Naive thymus-derived CD4-positive, alpha-beta T cell (primary cell): ENCODE measurements at regions not wholly inside any gene's neighbourhood (a gene's known extent, or its start where the extent isn't known, plus 50 kb on each side); places are given as distances from the start of the nearest gene placed in this dataset.

Experiments
- ATAC-seq: fragments of 150-1000 bp; cut with Tn5 transposase; 2 replicates; pipeline ENCODE4 v1.10.0; 2021; ENCODE audit warnings: mild to moderate bottlenecking, moderate library complexity
- CTCF ChIA-PET: fragments of 350-600 bp; sonication (Branson Sonifier 250); formaldehyde crosslinking; loops from one replicate; lab custom pipeline; 2021; ENCODE audit warnings: antibody characterized with exemption; lab: Charles Lee
- POLR2A ChIA-PET: fragments of 350-600 bp; sonication (Branson Sonifier 250); formaldehyde crosslinking; loops from one replicate; lab custom pipeline; 2021; ENCODE audit warnings: antibody characterized with exemption, inconsistent platforms; lab: Charles Lee
- DNase-seq, 9 donors: peaks; one replicate each; pipeline versions ENCODE4 v3.0.0 to v3.0.0-alpha.2; 2020 to 2022; ENCODE audit warnings: mixed read lengths in 1 of 9
- H3K27ac ChIP-seq: one replicate; pipeline ENCODE4 v1.7.0; 2013; ENCODE audit warnings: mild to moderate bottlenecking, low read depth, low read length, moderate library complexity
- H3K27me3 ChIP-seq, 2 donors: one replicate each; pipeline ENCODE4 v1.7.0; 2013; ENCODE audit warnings: low read length in 2 of 2, mild to moderate bottlenecking in 2 of 2, moderate library complexity in 2 of 2; ENCODE audit not compliant: control insufficient read depth in 2 of 2, insufficient read depth in 2 of 2
- H3K36me3 ChIP-seq, 3 experiments: 1 replicate in 2 of 3; 2 replicates in 1 of 3; pipeline ENCODE4 v1.7.0; 2013; ENCODE audit warnings: low read length in 3 of 3, mild to moderate bottlenecking in 3 of 3, moderate library complexity in 1 of 3; ENCODE audit not compliant: insufficient read depth in 3 of 3, control insufficient read depth in 2 of 3
- H3K4me1 ChIP-seq, 2 donors: one replicate each; pipeline ENCODE4 v1.7.0; 2013; ENCODE audit warnings: low read length in 2 of 2, mild to moderate bottlenecking in 2 of 2, moderate library complexity in 1 of 2; ENCODE audit not compliant: control insufficient read depth in 2 of 2, insufficient read depth in 2 of 2
- H3K4me3 ChIP-seq: 2 replicates; pipeline ENCODE4 v1.7.0; 2013; ENCODE audit warnings: mild to moderate bottlenecking, low read length
- H3K9me3 ChIP-seq, 3 experiments: 1 replicate in 2 of 3; 2 replicates in 1 of 3; pipeline ENCODE4 v1.7.0; 2013; ENCODE audit warnings: low read length in 3 of 3; ENCODE audit not compliant: control insufficient read depth in 2 of 3
- H3K27ac Mint-ChIP-seq, 9 donors: one replicate each; pipeline ENCODE4 v1.8.0; 2020 to 2022; ENCODE audit warnings: mixed read lengths in 9 of 9, mild to moderate bottlenecking in 8 of 9, moderate library complexity in 5 of 9, inconsistent platforms in 2 of 9
- H3K27me3 Mint-ChIP-seq, 5 donors: one replicate each; pipeline ENCODE4 v1.8.0; 2021 to 2022; ENCODE audit warnings: mixed read lengths in 5 of 5, mild to moderate bottlenecking in 1 of 5
- H3K36me3 Mint-ChIP-seq, 5 donors: one replicate each; pipeline ENCODE4 v1.8.0; 2020 to 2022; ENCODE audit warnings: mixed read lengths in 5 of 5, mild to moderate bottlenecking in 3 of 5, inconsistent platforms in 1 of 5
- H3K4me1 Mint-ChIP-seq, 7 donors: one replicate each; pipeline ENCODE4 v1.8.0; 2020 to 2022; ENCODE audit warnings: mixed read lengths in 7 of 7, mild to moderate bottlenecking in 3 of 7, inconsistent platforms in 1 of 7
- H3K4me3 Mint-ChIP-seq, 10 donors: one replicate each; pipeline ENCODE4 v1.8.0; 2020 to 2022; ENCODE audit warnings: mild to moderate bottlenecking in 10 of 10, mixed read lengths in 10 of 10, moderate library complexity in 6 of 10, inconsistent platforms in 2 of 10
- H3K9me3 Mint-ChIP-seq, 11 donors: one replicate each; pipeline ENCODE4 v1.8.0; 2020 to 2022; ENCODE audit warnings: mixed read lengths in 11 of 11, mild to moderate bottlenecking in 4 of 11, inconsistent platforms in 1 of 11, moderate library complexity in 1 of 11
- intact Hi-C, 2 donors: fragments of 100-400 bp; cut with micrococcal nuclease; formaldehyde crosslinking; loops; one replicate each; pipeline ENCODE4 v1.15.1; 2023

DNA sequence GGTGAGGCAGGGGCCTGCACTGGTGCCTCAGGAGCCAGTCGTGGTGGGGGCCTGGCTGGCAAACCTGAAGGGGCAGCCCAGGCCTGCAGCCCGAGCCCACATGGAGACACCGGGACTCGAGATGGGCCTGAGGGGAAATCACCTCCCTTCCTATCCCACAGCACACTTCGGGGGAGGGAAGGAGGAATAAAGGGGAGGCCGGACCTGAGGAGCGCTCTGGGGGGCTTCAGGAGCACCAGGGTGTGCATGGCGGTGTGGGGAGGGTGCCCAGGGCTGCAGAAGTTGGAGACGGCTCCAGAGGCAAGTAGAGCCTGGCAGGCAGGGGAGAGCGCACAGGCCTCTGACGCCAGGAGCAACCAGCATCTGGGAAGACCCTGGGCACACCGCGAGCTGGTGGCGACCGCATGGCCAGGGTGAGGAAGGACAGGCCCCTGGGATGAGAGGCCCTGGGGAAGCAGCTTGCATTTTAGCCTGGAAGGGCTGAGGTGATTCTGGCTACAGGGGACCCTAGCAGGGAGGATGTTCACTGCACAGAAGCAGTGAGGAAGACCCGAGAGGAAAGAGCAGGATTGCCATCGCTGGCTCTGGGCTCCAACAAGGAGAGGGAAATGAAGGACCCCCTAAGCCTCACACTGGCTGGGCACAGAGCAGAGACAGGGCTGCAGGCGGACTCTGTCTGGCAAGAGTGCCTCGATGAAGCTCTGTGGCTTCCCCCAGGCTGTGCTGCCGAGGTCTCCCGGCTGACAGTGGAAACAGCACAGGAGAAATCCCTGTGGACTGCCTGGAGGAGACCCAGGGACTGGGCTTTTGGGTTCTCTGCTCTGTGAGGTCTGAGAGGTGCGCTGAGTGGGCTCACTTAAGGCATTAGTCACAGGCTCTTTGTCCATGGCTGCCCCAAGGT lies 457.7 kb downstream of the BRD1 start:
- Histone ChIP-seq H3K27ac (no peak overlapping the region), H3K4me3 (no peak overlapping the region), H3K4me1 (no peaks in the 10 kb centered on the region), H3K9me3 (no peaks in the 10 kb centered on the region), H3K27me3 (no peaks in the 10 kb centered on the region), H3K36me3 (no peaks in the 10 kb centered on the region)
- POLR2A ChIA-PET, result no interaction called here
- Mint-ChIP-seq H3K9me3 (peaks cover 0 to 2% (median 0%) of the 10 kb centered on the region in 11 donors), H3K27me3 (peaks cover 0 to 40% (median 15%) of the 10 kb centered on the region in 5 donors), H3K27ac (no peak overlapping the region), H3K4me1 (peaks cover 0 to 4% (median 0%) of the 10 kb centered on the region in 7 donors), H3K36me3 (no peaks in the 10 kb centered on the region), H3K4me3 (no peak overlapping the region)
- CTCF ChIA-PET, result no interaction called here
- intact Hi-C loops, result no loop called here
- DNase-seq (no peak), ATAC-seq (no peak)

DNA sequence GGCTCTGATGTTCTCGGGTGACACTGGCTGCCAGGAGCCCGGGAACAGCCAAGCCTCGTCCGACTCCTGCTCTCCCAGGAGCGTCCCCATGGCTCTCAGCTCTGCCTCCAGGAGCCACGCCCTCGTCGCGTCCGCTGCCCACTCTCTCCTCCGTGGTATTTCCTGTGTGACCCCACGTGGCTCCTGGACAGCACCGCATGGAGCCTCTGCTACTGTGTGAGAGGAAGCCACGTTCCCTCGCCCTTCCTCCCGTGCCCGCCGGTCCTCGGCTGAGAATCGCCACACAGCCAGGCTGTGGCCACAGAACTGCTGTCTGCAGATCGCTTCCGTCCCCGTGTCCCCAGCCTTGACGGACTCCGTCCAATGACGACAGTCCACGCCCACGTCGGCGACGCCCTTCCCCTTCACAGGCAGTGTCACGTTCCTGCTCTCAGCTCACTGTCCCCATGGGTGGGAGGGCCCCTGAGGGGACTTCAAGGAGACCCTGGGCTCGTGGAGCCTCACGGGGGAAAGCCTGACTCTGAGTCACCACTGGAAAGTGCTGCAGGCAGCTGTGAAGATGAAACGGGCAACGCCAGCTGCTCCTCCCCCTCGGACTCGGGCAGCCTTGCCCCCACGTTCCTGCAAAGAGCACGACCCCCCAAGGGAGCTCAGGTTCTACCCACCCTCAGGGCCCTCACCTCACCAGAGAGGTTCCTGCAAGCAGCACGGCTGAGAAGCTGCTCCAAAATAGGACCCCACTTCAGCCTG lies 458.5 kb downstream of the BRD1 start:
- Mint-ChIP-seq H3K4me1 (peaks cover 0 to 4% (median 0%) of the 10 kb centered on the region in 7 donors), H3K27me3 (peaks cover 0 to 40% (median 15%) of the 10 kb centered on the region in 5 donors), H3K27ac (no peak overlapping the region), H3K4me3 (no peak overlapping the region), H3K36me3 (no peaks in the 10 kb centered on the region), H3K9me3 (no peaks in the 10 kb centered on the region)
- H3K4me1 ChIP-seq, result no peaks in the 10 kb centered on the region
- no peaks in the 10 kb centered on the region for H3K27me3 ChIP-seq
- intact Hi-C loops, result no loop called here
- ATAC-seq, result no peak
- ChIA-PET CTCF (no interaction called here), POLR2A (no interaction called here)
- H3K4me3 ChIP-seq, result no peak overlapping the region
- no peak for DNase-seq
- H3K27ac ChIP-seq, result no peak overlapping the region
- H3K36me3 ChIP-seq, result no peaks in the 10 kb centered on the region
- no peaks in the 10 kb centered on the region for H3K9me3 ChIP-seq

DNA sequence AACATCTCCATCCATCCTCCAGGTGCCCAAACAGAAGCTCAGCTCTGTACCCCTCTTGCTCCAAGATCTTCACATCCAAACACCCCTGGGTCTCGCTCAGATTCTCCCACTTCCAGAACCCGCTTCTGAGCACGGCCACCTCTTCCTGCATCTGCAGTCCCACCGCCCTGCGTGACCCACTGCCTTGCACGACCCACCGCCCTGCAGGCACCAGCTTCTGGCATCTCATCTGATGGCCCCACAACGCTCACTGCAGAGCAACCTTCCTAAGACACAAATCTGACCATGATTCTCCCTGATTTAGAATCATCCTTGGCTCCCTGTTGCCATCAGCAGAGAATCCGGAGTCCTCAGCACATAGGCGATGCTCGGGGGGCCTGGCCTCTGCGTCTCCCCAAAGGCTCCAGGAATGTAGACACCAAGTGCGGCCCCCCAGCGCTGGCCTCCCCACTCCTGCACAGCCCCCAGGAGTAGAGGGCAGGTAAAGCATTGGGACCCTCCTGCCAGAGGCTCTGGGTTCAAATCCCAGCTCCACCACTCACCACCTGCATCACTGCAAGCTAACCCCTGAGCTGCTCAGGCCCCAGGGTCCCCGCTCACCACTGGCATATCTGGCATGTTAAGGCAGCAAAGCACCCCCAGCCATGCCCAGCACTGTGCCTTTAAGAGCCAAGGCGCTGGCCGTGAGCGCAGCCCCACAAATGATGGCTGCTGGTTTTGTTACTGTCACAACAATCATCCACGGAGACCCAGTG lies 459.3 kb downstream of the BRD1 start:
- intact Hi-C loops, result no loop called here
- Mint-ChIP-seq H3K4me3 (no peak overlapping the region), H3K27me3 (peaks cover 0 to 45% (median 15%) of the 10 kb centered on the region in 5 donors), H3K4me1 (peaks cover 0 to 4% (median 0%) of the 10 kb centered on the region in 7 donors), H3K9me3 (no peaks in the 10 kb centered on the region), H3K36me3 (no peaks in the 10 kb centered on the region), H3K27ac (no peak overlapping the region)
- ChIA-PET POLR2A (no interaction called here), CTCF (no interaction called here)
- Histone ChIP-seq H3K4me3 (no peak overlapping the region), H3K27ac (no peak overlapping the region), H3K4me1 (no peaks in the 10 kb centered on the region), H3K9me3 (no peaks in the 10 kb centered on the region), H3K27me3 (no peaks in the 10 kb centered on the region), H3K36me3 (no peaks in the 10 kb centered on the region)
- ATAC-seq (no peak), DNase-seq (no peak)

DNA sequence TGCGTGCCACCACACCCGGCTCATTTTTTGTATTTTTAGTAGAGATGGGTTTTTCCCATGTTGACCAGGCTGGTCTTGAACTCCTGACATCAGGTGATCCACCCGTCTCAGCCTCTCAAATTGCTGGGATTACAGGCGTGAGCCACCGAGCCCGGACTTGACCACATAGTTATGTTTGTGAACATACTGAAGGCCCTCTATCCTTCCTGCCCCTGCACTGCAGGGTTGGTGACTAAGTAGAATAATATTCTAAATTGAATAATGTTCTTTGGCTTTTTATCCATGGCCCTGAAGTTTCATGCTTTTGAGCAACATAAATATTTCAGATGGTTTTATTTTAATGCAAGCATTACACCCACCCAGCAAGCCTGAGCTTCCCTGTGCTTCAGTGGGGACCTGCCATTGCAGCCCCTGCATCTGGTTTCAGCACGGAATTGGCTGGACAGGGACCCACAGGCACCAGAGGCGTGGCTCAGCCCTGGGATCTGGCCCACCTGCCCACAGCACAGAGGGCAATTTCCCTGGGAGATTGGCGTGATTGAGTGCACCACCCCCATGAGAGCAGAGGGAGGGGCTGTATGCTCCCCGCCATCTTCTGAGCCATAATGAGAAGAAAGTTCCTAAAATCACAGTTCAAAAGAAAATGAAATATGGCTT lies 460.5 kb downstream of the BRD1 start:
- no peaks in the 10 kb centered on the region for H3K36me3 ChIP-seq
- no peaks in the 10 kb centered on the region for H3K9me3 ChIP-seq
- no peaks in the 10 kb centered on the region for H3K27me3 ChIP-seq
- ATAC-seq (no peak), DNase-seq (no peak)
- Mint-ChIP-seq H3K4me1 (peaks cover 0 to 4% (median 0%) of the 10 kb centered on the region in 7 donors), H3K36me3 (no peaks in the 10 kb centered on the region), H3K4me3 (no peak overlapping the region), H3K27ac (no peak overlapping the region), H3K9me3 (no peaks in the 10 kb centered on the region), H3K27me3 (peaks cover 0 to 40% (median 15%) of the 10 kb centered on the region in 5 donors)
- intact Hi-C loops, result no loop called here
- H3K4me3 ChIP-seq, result no peak overlapping the region
- no peaks in the 10 kb centered on the region for H3K4me1 ChIP-seq
- ChIA-PET POLR2A (no interaction called here), CTCF (no interaction called here)
- no peak overlapping the region for H3K27ac ChIP-seq

DNA sequence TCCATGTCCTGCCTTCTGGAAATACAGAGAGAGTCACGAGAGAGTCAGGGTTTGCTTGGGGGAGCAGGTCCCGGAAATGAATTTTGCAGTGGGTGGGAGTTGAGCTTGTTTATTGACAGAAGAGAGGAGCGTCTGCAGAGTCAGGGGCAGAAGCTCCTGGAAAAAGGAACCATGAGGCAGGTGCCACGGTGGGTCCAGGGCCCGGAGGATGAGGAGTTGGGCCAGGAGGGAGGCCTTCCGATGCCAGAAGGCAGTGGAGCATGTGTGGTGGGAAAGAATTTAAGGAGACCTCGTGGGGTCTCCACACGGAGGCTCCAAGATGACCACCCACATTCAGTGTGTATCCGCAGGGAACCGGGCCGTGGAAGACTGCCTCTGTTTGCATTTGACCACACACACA lies 461.2 kb downstream of the BRD1 start:
- Histone ChIP-seq H3K36me3 (no peaks in the 10 kb centered on the region), H3K4me3 (no peak overlapping the region), H3K27me3 (no peaks in the 10 kb centered on the region), H3K4me1 (no peaks in the 10 kb centered on the region), H3K9me3 (no peaks in the 10 kb centered on the region), H3K27ac (no peak overlapping the region)
- intact Hi-C loops, result no loop called here
- H3K4me3 Mint-ChIP-seq, result no peak overlapping the region
- DNase-seq (no peak), ATAC-seq (no peak)
- H3K27me3 Mint-ChIP-seq, result peaks cover 0 to 40% (median 15%) of the 10 kb centered on the region in 5 donors
- ChIA-PET CTCF (interaction anchor here (0.6 kb wide), 1 partner anchor 357 kb away, joined by 5 read pairs; no protein-coding TSS in a partner anchor), POLR2A (no interaction called here)
- H3K4me1 Mint-ChIP-seq, result peaks cover 0 to 4% (median 0%) of the 10 kb centered on the region in 7 donors
- no peaks in the 10 kb centered on the region for H3K9me3 Mint-ChIP-seq
- H3K36me3 Mint-ChIP-seq, result no peaks in the 10 kb centered on the region
- H3K27ac Mint-ChIP-seq, result no peak overlapping the region

DNA sequence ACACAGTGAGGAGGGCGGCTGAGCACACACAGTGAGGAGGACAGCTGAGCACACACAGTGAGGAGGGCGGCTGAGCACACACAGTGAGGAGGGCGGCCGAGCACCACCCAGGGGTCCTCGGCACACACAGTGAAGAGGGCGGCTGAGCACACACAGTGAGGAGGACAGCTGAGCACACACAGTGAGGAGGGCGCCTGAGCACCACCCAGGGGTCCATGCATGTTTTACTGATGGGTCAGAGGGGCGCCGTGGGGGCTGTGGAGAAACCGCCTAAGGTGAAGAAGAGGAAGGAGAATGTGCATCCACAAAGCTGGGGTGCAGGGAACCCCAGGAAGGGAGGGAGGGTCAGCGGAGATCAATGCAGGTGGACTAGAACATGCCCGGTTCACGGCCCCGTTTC lies 461.8 kb downstream of the BRD1 start:
- DNase-seq (no peak), ATAC-seq (no peak)
- Histone ChIP-seq H3K27ac (no peak overlapping the region), H3K36me3 (no peaks in the 10 kb centered on the region), H3K4me3 (no peak overlapping the region), H3K9me3 (no peaks in the 10 kb centered on the region), H3K27me3 (no peaks in the 10 kb centered on the region), H3K4me1 (no peaks in the 10 kb centered on the region)
- Mint-ChIP-seq H3K4me1 (peaks cover 0 to 4% (median 0%) of the 10 kb centered on the region in 7 donors), H3K27me3 (peaks cover 0 to 40% (median 19%) of the 10 kb centered on the region in 5 donors), H3K36me3 (no peaks in the 10 kb centered on the region), H3K4me3 (no peak overlapping the region), H3K9me3 (no peaks in the 10 kb centered on the region), H3K27ac (no peak overlapping the region)
- POLR2A ChIA-PET, result no interaction called here
- intact Hi-C loops, result no loop called here
- CTCF ChIA-PET, result interaction anchor here (0.6 kb wide), 1 partner anchor 356 kb away, joined by 5 read pairs; no protein-coding TSS in a partner anchor
